GM12878 (cell line): ENCODE measurements at regions not wholly inside any gene's neighbourhood (a gene's known extent, or its start where the extent isn't known, plus 50 kb on each side); places are given as distances from the start of the nearest gene placed in this dataset.

ENCODE experiments used
- ATAC-seq: fragments of 200-7000 bp; cut with Tn5 transposase; 3 replicates; pipeline ENCODE4 v1.9.1; 2020; ENCODE audit warnings: mild to moderate bottlenecking, moderate library complexity
- BruUV-seq: library from RNA; stranded (reverse); fragments of 400-500 nt; replicated peaks from 2 replicates; lab custom pipeline; 2021; lab: Mats Ljungman, UMichigan
- CTCF ChIA-PET: fragments of 300-600 bp; sonication (Branson Sonifier 250); formaldehyde crosslinking; extraction: SDS; loops from one replicate; lab custom pipeline; 2021; ENCODE audit warnings: inconsistent platforms; lab: Yijun Ruan, JAX
- POLR2A ChIA-PET: fragments of 350-600 bp; formaldehyde crosslinking; extraction: SDS; loops from one replicate; lab custom pipeline; 2021; ENCODE audit warnings: inconsistent platforms; lab: Charles Lee
- RAD21 ChIA-PET: fragments of 300-600 bp; sonication (Branson Sonifier 250); formaldehyde crosslinking; loops from one replicate; lab custom pipeline; 2023; ENCODE audit warnings: antibody characterized with exemption; ENCODE audit not compliant: unreplicated experiment; lab: Charles Lee
- SMC1A ChIA-PET: fragments of 300-600 bp; sonication (Branson Sonifier 250); formaldehyde crosslinking; loops from one replicate; lab custom pipeline; 2023; ENCODE audit not compliant: unreplicated experiment, uncharacterized antibody; lab: Charles Lee
- DNase-seq: peaks from one replicate; pipeline ENCODE4 v3.0.0-alpha.2; 2011; ENCODE audit warnings: low read depth, low spot score
- FAIRE-seq: peaks from 3 replicates; lab custom pipeline; 2011; peaks lifted over from hg19 to GRCh38; lab: Jason Lieb, UNC
- H2AFZ ChIP-seq: 2 replicates; pipeline ENCODE4 v1.6.0; 2011; ENCODE audit warnings: low read depth, low read length, control low read depth; ENCODE audit not compliant: control insufficient read depth
- H3K27ac ChIP-seq: 2 replicates; pipeline ENCODE4 v1.5.1; 2011; ENCODE audit warnings: control low read depth; ENCODE audit not compliant: control insufficient read depth, insufficient read depth
- H3K27me3 ChIP-seq, 2 experiments: replicated peaks in 1 of 2; 2 replicates each; pipeline versions ENCODE4 v1.6.0 to v1.6.1; 2011; ENCODE audit warnings: low read length in 1 of 2; ENCODE audit not compliant: control insufficient read depth in 2 of 2, insufficient read depth in 2 of 2
- H3K36me3 ChIP-seq, 2 experiments: 2 replicates each; pipeline ENCODE4 v1.5.1; 2011; ENCODE audit warnings: low read length in 1 of 2; ENCODE audit not compliant: control insufficient read depth in 2 of 2, insufficient read depth in 2 of 2
- H3K4me1 ChIP-seq: 2 replicates; pipeline ENCODE4 v1.6.1; 2011; ENCODE audit warnings: mild to moderate bottlenecking, low read length, moderate library complexity, mixed read lengths; ENCODE audit not compliant: control insufficient read depth, insufficient read depth
- H3K4me2 ChIP-seq: 2 replicates; pipeline ENCODE4 v1.6.0; 2011; ENCODE audit warnings: control low read depth; ENCODE audit not compliant: control insufficient read depth, insufficient read depth
- H3K4me3 ChIP-seq: fragments of 200-600 bp; sonication (generic); 2 replicates; pipeline ENCODE4 v1.5.1; 2016
- H3K79me2 ChIP-seq: 2 replicates; pipeline ENCODE4 v1.6.0; 2011; ENCODE audit warnings: low read length; ENCODE audit not compliant: control insufficient read depth, insufficient read depth
- H3K9ac ChIP-seq: 2 replicates; pipeline ENCODE4 v1.8.0; 2011; ENCODE audit warnings: low read length, control low read depth, mixed read lengths; ENCODE audit not compliant: control insufficient read depth, insufficient read depth
- H3K9me3 ChIP-seq: replicated peaks from 3 replicates; pipeline ENCODE4 v1.5.1; 2011; ENCODE audit warnings: mild to moderate bottlenecking, low read length; ENCODE audit not compliant: control insufficient read depth, insufficient read depth
- H4K20me1 ChIP-seq: 2 replicates; pipeline ENCODE4 v1.6.0; 2011; ENCODE audit not compliant: control insufficient read depth, insufficient read depth
- BCLAF1 ChIP-seq: fragments of 450-650 bp; IDR thresholded peaks from 2 replicates; pipeline ENCODE4 v1.6.1; 2017; ENCODE audit warnings: antibody characterized with exemption, mild to moderate bottlenecking, moderate library complexity
- RCOR1 ChIP-seq: conservative IDR thresholded peaks from 2 replicates; pipeline ENCODE4 v1.6.1; 2012; ENCODE audit warnings: low read depth, low read length, improper control_type of control experiment
- SMARCA5 ChIP-seq: fragments of 450-650 bp; IDR thresholded peaks from 2 replicates; pipeline ENCODE4 v1.6.1; 2017; ENCODE audit warnings: mild to moderate bottlenecking
- YY1 ChIP-seq: IDR thresholded peaks from 2 replicates; pipeline ENCODE4 v1.6.1; 2011; ENCODE audit warnings: low read depth, mild to moderate bottlenecking, low read length
- ZBTB11 ChIP-seq: fragments of 450-650 bp; formaldehyde crosslinking; IDR thresholded peaks from 2 replicates; pipeline ENCODE4 v1.5.0; 2022; ENCODE audit warnings: mild to moderate bottlenecking, missing genetic modification characterization
- ZNF592 ChIP-seq: fragments of 450-650 bp; IDR thresholded peaks from 2 replicates; pipeline ENCODE4 v1.6.1; 2017; ENCODE audit warnings: mild to moderate bottlenecking, moderate library complexity
- ZSCAN29 ChIP-seq: fragments of 450-650 bp; IDR thresholded peaks from 2 replicates; pipeline ENCODE4 v1.6.1; 2017; ENCODE audit warnings: mild to moderate bottlenecking, moderate library complexity
- WGBS: methylation state at CpG from one replicate; pipeline ENCODE4 v1.1.6; 2016; ENCODE audit warnings: low lambda C conversion rate; ENCODE audit not compliant: insufficient replicate concordance, insufficient coverage; ENCODE audit errors: missing lambda C conversion rate; 5-methylcytosine and 5-hydroxymethylcytosine counted together
- in situ Hi-C: fragments of 300-500 bp; cut with MboI; formaldehyde crosslinking; loops from 9 replicates; pipeline ENCODE4 v1.14.3; 2018; ENCODE audit warnings: mixed read lengths
- intact Hi-C: fragments of 100-400 bp; cut with micrococcal nuclease; formaldehyde crosslinking; loops from one replicate; pipeline ENCODE4 v1.14.2; 2022; ENCODE audit not compliant: unreplicated experiment

GRCh38 chr1:60137406-60137805 is 63.8 kb upstream of the C1orf87 start:
- ChIA-PET POLR2A (no interaction called here), SMC1A (no interaction called here), RAD21 (no interaction called here), CTCF (no interaction called here)
- Histone ChIP-seq H4K20me1 (no peaks in the 10 kb centered on the region), H3K9me3 (no peaks in the 10 kb centered on the region), H2AFZ (no peak overlapping the region), H3K79me2 (no peaks in the 10 kb centered on the region), H3K4me3 (no peak overlapping the region), H3K36me3 (no peaks in the 10 kb centered on the region), H3K4me2 (no peak overlapping the region), H3K4me1 (no peaks in the 10 kb centered on the region), H3K27ac (no peak overlapping the region), H3K9ac (no peak overlapping the region), H3K27me3 (no peaks in the 10 kb centered on the region)
- FAIRE-seq, result no peak
- BruUV-seq, result no TSS peak
- DNase-seq, result no peak
- TF ChIP-seq SMARCA5 (no peak), RCOR1 (no peak), ZBTB11 (no peak), ZSCAN29 (no peak), YY1 (no peak), BCLAF1 (no peak), ZNF592 (no peak)
- intact Hi-C loops (no loop called here), in situ Hi-C loops (no loop called here)
- 0% methylated on average over 2 of the region's 2 CpGs for WGBS
- ATAC-seq, result no peak
